ENCODE measurements at regions not wholly inside any gene's neighbourhood (a gene's known extent, or its start where the extent isn't known, plus 50 kb on each side); places are given as distances from the start of the nearest gene placed in this dataset.

DNA sequence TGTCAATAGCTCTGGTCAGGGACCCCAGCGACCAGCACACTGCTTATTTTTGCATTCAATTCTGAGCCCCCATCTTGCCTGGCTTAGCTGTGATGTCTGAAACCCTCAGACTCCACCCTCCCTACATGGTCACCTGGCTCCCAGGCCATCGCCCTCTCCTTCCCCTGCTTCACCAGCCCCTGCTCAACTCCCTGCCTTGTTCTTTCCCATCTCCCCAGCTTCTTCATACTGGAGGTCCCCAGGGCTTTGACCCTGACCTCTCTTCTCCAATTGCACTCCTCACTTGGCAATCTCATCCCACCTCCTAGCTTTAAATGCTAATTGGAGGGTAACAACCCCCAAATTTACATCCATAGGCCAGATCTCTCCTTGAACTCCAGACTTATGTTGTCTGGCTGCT is 84.3 kb upstream of the GNAZ start:
- TF ChIP-seq, protein P1, sequence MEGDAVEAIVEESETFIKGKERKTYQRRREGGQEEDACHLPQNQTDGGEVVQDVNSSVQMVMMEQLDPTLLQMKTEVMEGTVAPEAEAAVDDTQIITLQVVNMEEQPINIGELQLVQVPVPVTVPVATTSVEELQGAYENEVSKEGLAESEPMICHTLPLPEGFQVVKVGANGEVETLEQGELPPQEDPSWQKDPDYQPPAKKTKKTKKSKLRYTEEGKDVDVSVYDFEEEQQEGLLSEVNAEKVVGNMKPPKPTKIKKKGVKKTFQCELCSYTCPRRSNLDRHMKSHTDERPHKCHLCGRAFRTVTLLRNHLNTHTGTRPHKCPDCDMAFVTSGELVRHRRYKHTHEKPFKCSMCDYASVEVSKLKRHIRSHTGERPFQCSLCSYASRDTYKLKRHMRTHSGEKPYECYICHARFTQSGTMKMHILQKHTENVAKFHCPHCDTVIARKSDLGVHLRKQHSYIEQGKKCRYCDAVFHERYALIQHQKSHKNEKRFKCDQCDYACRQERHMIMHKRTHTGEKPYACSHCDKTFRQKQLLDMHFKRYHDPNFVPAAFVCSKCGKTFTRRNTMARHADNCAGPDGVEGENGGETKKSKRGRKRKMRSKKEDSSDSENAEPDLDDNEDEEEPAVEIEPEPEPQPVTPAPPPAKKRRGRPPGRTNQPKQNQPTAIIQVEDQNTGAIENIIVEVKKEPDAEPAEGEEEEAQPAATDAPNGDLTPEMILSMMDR (IDR thresholded peaks at IDR 0.05 in 8 of 11, conservative IDR thresholded peaks at IDR 0.05 in 3 of 11) = no peak
- no peak for TF ChIP-seq POLR2AphosphoS5 (IDR thresholded peaks at IDR 0.05)
